Osteocyte (in vitro differentiated cells): ENCODE measurements at regions not wholly inside any gene's neighbourhood (a gene's known extent, or its start where the extent isn't known, plus 50 kb on each side); places are given as distances from the start of the nearest gene placed in this dataset.

Experiments used
- DNase-seq: peaks from one replicate; pipeline ENCODE4 v3.0.0; 2021; ENCODE audit warnings: mixed read lengths; ENCODE audit not compliant: unreplicated experiment; ENCODE audit errors: extremely low spot score
- H3K27ac Mint-ChIP-seq: one replicate; pipeline ENCODE4 v1.8.0; 2021; ENCODE audit warnings: mild to moderate bottlenecking, mixed read lengths; ENCODE audit not compliant: unreplicated experiment
- H3K27me3 Mint-ChIP-seq: one replicate; pipeline ENCODE4 v1.8.0; 2021; ENCODE audit warnings: mixed read lengths; ENCODE audit not compliant: unreplicated experiment
- H3K36me3 Mint-ChIP-seq: one replicate; pipeline ENCODE4 v1.8.0; 2021; ENCODE audit warnings: mixed read lengths; ENCODE audit not compliant: unreplicated experiment
- H3K4me1 Mint-ChIP-seq: one replicate; pipeline ENCODE4 v1.8.0; 2021; ENCODE audit warnings: mixed read lengths; ENCODE audit not compliant: unreplicated experiment
- H3K4me3 Mint-ChIP-seq: one replicate; pipeline ENCODE4 v1.8.0; 2021; ENCODE audit warnings: mild to moderate bottlenecking, moderate library complexity, mixed read lengths; ENCODE audit not compliant: unreplicated experiment
- H3K9me3 Mint-ChIP-seq: one replicate; pipeline ENCODE4 v1.8.0; 2021; ENCODE audit warnings: mixed read lengths; ENCODE audit not compliant: unreplicated experiment
- TF ChIP-seq, protein P1 (sequence below): fragments of 200-600 bp; sonication (generic); IDR thresholded peaks from 2 replicates; pipeline ENCODE4 v1.5.0; 2021; ENCODE audit warnings: antibody characterized with exemption, mild to moderate bottlenecking, moderate library complexity

DNA sequence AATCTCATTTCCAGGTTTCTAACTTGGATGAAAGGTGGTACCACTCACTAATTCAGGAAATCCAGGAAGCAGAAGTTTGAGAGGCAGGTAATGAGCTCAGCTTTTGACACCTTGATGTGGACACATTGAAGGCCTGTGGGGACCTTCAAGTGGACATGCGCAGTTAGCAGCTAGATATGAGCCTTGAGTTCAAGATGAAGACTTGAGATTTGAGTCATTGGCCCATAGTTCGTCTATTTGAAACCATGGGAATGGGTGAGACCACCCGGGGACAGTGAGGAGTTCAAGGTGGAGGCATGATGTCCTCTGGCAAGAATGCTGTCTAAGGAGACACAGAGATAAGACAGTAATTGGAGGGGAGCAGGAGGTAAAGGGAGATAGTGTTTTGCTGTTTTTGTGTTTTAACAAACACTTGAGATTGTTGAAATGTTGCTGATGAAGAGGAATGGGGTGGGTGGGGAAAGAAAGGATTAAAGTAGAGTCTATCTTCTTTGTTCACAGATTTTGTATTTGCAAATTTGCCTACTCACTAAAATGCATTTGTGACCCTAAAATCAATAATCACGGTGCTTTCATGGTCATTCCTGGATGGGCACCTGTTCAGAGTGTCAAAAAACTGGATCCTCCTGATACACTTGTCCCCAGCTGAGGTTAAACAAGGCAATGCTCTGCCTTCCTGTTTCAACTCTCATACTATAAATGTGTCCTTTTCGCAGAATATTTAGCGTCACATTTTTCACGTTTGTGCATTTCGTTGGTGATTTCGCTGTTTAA is 69.5 kb upstream of the PLXNC1 start:
- Mint-ChIP-seq H3K4me3 (no peak overlapping the region), H3K27ac (no peak overlapping the region), H3K36me3 (no peaks in the 10 kb centered on the region), H3K27me3 (no peaks in the 10 kb centered on the region), H3K9me3 (peaks cover 11% of the 10 kb centered on the region), H3K4me1 (peaks cover 46% of the 10 kb centered on the region)
- no peak for DNase-seq
- TF ChIP-seq, protein P1, sequence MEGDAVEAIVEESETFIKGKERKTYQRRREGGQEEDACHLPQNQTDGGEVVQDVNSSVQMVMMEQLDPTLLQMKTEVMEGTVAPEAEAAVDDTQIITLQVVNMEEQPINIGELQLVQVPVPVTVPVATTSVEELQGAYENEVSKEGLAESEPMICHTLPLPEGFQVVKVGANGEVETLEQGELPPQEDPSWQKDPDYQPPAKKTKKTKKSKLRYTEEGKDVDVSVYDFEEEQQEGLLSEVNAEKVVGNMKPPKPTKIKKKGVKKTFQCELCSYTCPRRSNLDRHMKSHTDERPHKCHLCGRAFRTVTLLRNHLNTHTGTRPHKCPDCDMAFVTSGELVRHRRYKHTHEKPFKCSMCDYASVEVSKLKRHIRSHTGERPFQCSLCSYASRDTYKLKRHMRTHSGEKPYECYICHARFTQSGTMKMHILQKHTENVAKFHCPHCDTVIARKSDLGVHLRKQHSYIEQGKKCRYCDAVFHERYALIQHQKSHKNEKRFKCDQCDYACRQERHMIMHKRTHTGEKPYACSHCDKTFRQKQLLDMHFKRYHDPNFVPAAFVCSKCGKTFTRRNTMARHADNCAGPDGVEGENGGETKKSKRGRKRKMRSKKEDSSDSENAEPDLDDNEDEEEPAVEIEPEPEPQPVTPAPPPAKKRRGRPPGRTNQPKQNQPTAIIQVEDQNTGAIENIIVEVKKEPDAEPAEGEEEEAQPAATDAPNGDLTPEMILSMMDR: no peak

DNA sequence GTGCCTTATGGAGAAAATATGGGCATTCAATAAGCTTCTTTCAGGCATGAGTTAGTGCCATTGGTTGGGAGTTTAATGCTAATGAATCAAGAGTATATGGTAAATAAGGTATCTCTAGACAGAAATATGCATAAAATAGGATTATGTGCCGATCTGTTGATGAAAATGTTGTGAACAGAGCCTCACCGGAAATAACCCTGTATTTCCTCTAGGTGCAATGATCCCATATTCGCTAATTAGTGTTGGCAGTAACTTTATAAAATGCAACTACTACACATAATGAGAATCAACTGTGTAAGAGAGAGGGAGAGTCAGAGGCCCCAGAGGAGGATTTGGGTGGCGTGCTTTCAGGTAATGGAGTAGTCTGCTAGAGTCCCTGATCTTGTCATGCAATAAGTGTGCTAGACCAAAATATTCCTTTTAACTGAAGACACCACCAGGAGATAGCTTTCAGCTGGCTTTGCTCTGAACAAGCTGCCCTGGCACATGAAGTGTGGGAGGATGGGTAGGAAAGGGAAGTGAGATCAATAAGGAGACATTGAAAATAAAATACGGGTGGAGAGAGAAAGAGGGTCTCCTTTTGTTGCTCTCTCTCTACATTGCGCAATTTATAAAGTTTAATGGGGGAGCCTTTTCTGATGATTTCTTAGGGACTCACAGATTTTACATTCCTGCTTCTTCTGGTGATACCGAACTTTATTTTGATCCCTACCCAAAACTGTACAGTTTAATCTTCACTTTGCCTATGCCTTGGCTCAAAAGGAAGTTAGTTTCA is 68.6 kb upstream of the PLXNC1 start:
- Mint-ChIP-seq H3K9me3 (peaks cover 11% of the 10 kb centered on the region), H3K27ac (peak overlapping the region; percentile 47), H3K27me3 (no peaks in the 10 kb centered on the region), H3K4me1 (peaks cover 39% of the 10 kb centered on the region), H3K36me3 (no peaks in the 10 kb centered on the region), H3K4me3 (no peak overlapping the region)
- DNase-seq: no peak
- TF ChIP-seq, protein P1: no peak

DNA sequence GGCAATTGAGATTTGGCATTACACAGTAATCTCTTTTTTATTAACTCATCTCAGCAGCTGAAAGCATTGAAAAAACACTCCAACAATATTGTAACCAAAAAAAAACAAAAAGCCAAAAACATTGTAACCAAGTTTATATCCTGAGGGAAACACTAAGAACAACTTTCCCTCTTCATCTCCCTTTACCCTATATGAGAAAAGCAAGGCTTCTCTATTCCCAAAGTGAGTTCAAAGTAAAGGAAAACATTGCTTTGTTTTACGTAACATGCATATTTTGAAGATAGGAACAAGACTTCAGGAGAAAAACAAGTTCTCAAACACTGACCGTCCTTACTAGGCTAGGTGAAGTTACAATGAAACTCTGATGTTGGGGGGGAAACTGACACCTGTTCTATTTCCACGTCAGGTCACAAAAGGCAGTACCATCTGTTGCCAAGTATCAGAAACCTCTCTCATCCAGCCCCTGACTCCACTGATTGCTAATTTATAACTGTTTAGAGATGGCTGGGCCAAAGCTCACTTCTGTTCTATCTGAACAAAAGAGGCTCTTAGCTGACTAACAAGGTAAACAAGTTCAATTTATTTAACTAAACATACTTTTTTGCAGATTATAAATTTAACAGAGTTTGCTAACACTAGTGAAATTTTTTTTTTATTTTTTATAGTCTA is 67.9 kb upstream of the PLXNC1 start:
- peak overlapping the region; percentile 47 for H3K27ac Mint-ChIP-seq
- peaks cover 11% of the 10 kb centered on the region for H3K9me3 Mint-ChIP-seq
- no peak overlapping the region for H3K4me3 Mint-ChIP-seq
- TF ChIP-seq, protein P1: no peak
- DNase-seq: no peak
- H3K27me3 Mint-ChIP-seq: no peaks in the 10 kb centered on the region
- H3K4me1 Mint-ChIP-seq: peaks cover 32% of the 10 kb centered on the region
- H3K36me3 Mint-ChIP-seq: no peaks in the 10 kb centered on the region

DNA sequence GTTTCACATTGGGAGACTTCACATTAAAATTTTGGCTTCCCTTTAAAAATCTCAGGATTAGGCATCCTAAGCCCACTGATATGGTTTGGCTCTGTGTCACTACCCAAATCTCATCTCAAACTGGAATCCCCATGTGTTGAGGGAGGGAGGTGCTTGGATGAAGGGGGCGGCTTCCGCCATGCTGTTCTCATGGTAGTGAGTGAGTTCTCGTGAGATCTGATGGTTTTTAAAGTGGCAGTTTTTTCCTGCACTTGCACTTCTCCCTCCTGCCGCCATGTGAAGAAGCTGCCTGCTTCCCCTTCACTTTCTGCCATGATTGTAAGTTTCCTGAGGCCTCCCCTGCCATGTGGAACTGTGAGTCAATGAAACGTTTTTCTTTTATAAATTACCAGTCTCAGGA is 65.7 kb upstream of the PLXNC1 start:
- no peaks in the 10 kb centered on the region for H3K36me3 Mint-ChIP-seq
- no peaks in the 10 kb centered on the region for H3K27me3 Mint-ChIP-seq
- no peak overlapping the region for H3K4me3 Mint-ChIP-seq
- DNase-seq: no peak
- peaks cover 11% of the 10 kb centered on the region for H3K9me3 Mint-ChIP-seq
- no peak overlapping the region for H3K27ac Mint-ChIP-seq
- TF ChIP-seq, protein P1: no peak
- peaks cover 29% of the 10 kb centered on the region for H3K4me1 Mint-ChIP-seq

DNA sequence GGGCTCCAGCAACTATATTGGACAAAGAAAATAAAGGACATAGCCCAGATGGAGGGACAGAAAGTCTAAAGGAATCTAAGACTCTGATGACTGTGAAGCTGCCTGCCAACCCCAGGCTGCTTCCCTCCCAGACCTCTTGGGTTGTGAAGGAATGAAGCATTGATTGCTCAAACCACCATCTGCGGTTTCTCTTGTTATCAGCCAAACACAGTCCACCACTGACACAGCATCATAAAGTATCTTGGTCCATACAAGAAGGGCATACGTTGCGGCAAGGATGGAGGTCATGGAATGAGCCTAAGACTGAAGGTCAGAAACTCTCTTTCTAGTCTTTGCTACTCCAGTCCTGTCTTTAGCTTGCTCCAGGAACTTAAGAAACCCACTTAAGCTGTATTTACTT is 58.5 kb upstream of the PLXNC1 start:
- no peaks in the 10 kb centered on the region for H3K9me3 Mint-ChIP-seq
- no peak overlapping the region for H3K4me3 Mint-ChIP-seq
- H3K4me1 Mint-ChIP-seq: peaks cover 27% of the 10 kb centered on the region
- no peaks in the 10 kb centered on the region for H3K27me3 Mint-ChIP-seq
- TF ChIP-seq, protein P1: no peak
- H3K27ac Mint-ChIP-seq: no peak overlapping the region
- no peaks in the 10 kb centered on the region for H3K36me3 Mint-ChIP-seq
- no peak for DNase-seq
